ENCODE measurements at regions not wholly inside any gene's neighbourhood (a gene's known extent, or its start where the extent isn't known, plus 50 kb on each side); places are given as distances from the start of the nearest gene placed in this dataset.

DNA sequence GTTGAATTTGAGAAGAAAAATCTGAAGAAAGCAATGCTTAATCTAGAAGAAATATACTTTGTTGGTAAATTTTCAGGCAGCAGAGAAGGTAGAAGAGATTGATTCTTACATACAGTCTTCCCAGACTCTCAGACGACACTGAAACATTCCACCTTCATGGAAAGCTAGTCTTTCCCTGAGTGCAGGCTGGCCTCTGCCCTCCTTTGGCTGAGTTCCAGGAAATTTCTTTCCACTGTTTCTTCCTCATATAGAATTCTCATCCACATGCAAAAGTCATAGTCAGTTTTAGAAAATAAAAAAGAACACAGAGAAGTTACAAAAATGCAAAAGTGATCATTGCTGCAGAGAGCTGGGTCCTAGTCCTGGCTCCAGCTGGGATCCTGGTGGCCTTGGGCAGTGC is 142.5 kb upstream of the PRR23C start:
- TF ChIP-seq, protein P1, sequence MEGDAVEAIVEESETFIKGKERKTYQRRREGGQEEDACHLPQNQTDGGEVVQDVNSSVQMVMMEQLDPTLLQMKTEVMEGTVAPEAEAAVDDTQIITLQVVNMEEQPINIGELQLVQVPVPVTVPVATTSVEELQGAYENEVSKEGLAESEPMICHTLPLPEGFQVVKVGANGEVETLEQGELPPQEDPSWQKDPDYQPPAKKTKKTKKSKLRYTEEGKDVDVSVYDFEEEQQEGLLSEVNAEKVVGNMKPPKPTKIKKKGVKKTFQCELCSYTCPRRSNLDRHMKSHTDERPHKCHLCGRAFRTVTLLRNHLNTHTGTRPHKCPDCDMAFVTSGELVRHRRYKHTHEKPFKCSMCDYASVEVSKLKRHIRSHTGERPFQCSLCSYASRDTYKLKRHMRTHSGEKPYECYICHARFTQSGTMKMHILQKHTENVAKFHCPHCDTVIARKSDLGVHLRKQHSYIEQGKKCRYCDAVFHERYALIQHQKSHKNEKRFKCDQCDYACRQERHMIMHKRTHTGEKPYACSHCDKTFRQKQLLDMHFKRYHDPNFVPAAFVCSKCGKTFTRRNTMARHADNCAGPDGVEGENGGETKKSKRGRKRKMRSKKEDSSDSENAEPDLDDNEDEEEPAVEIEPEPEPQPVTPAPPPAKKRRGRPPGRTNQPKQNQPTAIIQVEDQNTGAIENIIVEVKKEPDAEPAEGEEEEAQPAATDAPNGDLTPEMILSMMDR (conservative IDR thresholded peaks at IDR 0.05; ENCODE audit: low read depth, low read length): no peak
- TF ChIP-seq EZH2 (IDR thresholded peaks at IDR 0.05; ENCODE audit: low read length, unreplicated experiment): no peak
